Naive thymus-derived CD8-positive, alpha-beta T cell (primary cell): ENCODE measurements at regions not wholly inside any gene's neighbourhood (a gene's known extent, or its start where the extent isn't known, plus 50 kb on each side); places are given as distances from the start of the nearest gene placed in this dataset.

Experiments used
- ATAC-seq, 2 donors: fragments of 150-1000 bp; cut with Tn5 transposase in 1 of 2; sonication (Bioruptor Pico), chemical (Tn5 transposase) in 1 of 2; 1 replicate in 1 of 2; 2 replicates in 1 of 2; pipeline ENCODE4 v1.10.0; 2021; ENCODE audit warnings: mild to moderate bottlenecking in 2 of 2, moderate library complexity in 2 of 2
- POLR2A ChIA-PET: fragments of 350-600 bp; sonication (Branson Sonifier 250); formaldehyde crosslinking; loops from one replicate; lab custom pipeline; 2021; ENCODE audit warnings: antibody characterized with exemption; lab: Charles Lee
- DNase-seq, 10 donors: peaks; one replicate each; pipeline versions ENCODE4 v3.0.0 to v3.0.0-alpha.2; 2020 to 2022
- H3K27ac Mint-ChIP-seq, 10 donors: one replicate each; pipeline ENCODE4 v1.8.0; 2020 to 2022; ENCODE audit warnings: mild to moderate bottlenecking in 10 of 10, mixed read lengths in 10 of 10, moderate library complexity in 4 of 10, inconsistent platforms in 1 of 10
- H3K27me3 Mint-ChIP-seq, 5 donors: one replicate each; pipeline ENCODE4 v1.8.0; 2021 to 2022; ENCODE audit warnings: mixed read lengths in 5 of 5
- H3K36me3 Mint-ChIP-seq, 3 donors: one replicate each; pipeline ENCODE4 v1.8.0; 2020 to 2022; ENCODE audit warnings: mixed read lengths in 3 of 3, mild to moderate bottlenecking in 2 of 3, inconsistent platforms in 1 of 3
- H3K4me1 Mint-ChIP-seq, 4 donors: one replicate each; pipeline ENCODE4 v1.8.0; 2021 to 2022; ENCODE audit warnings: mixed read lengths in 4 of 4
- H3K4me3 Mint-ChIP-seq, 10 donors: one replicate each; pipeline ENCODE4 v1.8.0; 2020 to 2022; ENCODE audit warnings: mild to moderate bottlenecking in 10 of 10, mixed read lengths in 10 of 10, moderate library complexity in 6 of 10, inconsistent platforms in 1 of 10
- H3K9me3 Mint-ChIP-seq, 9 donors: one replicate each; pipeline ENCODE4 v1.8.0; 2020 to 2022; ENCODE audit warnings: mixed read lengths in 9 of 9, mild to moderate bottlenecking in 3 of 9, inconsistent platforms in 1 of 9, moderate library complexity in 1 of 9

DNA sequence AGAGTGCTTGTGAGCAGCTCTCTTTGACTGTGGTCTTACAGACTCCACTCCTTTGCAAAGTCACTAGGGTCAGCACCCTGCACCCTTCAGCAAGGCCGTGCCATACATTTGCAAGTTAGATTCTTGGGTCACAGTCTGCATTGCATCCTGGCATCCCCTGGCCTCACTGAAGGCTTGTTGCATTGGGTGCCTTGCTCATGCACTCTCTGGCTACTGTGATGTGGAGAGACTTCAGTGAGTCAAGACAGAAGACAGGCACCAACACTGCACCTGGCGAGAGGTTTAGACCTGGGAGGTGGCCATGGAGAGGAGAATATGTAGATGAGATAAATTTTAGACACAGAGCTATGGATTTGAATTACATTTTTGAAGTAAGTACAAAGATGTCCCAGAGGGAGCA is 146.4 kb upstream of the COPS8 start:
- H3K27me3 Mint-ChIP-seq: peaks cover 0 to 9% (median 0%) of the 10 kb centered on the region in 5 donors
- no peaks in the 10 kb centered on the region for H3K36me3 Mint-ChIP-seq
- no peaks in the 10 kb centered on the region for H3K9me3 Mint-ChIP-seq
- no peak overlapping the region for H3K4me3 Mint-ChIP-seq
- ATAC-seq (no peak), DNase-seq (no peak)
- H3K4me1 Mint-ChIP-seq: peaks cover 0 to 4% (median 0%) of the 10 kb centered on the region in 4 donors
- POLR2A ChIA-PET: no interaction called here
- H3K27ac Mint-ChIP-seq: no peak overlapping the region

DNA sequence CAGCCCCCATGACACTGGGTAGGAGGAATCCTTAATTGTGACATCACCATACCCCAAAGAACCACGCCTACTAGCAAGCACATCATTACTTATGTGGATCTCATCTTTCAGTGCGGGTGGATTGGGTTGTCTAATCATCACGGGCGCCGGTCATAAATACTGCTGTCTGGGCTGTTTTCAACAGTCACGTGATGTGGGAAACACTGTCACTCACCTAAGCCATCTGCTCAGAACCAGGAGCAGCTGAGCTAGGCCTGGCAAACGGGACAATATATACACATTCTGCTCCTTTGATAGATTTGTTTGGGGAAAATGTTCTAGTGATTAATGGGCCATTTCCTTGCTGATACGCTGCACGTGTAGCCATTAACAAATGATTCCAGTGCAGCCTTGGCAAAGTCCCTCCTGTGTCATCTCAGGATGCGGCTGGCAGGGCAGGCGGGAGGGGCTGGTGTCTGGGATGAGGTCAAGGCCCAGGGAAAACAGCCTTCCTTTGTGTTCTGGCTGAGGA is 145.9 kb upstream of the COPS8 start:
- H3K27me3 Mint-ChIP-seq: peaks cover 0 to 8% (median 0%) of the 10 kb centered on the region in 5 donors
- POLR2A ChIA-PET: no interaction called here
- H3K9me3 Mint-ChIP-seq: no peaks in the 10 kb centered on the region
- DNase-seq (no peak), ATAC-seq (no peak)
- H3K4me1 Mint-ChIP-seq: peaks cover 0 to 4% (median 0%) of the 10 kb centered on the region in 4 donors
- H3K27ac Mint-ChIP-seq: peak overlapping the region in 1 of 10 donors; percentile 21
- no peak overlapping the region for H3K4me3 Mint-ChIP-seq
- H3K36me3 Mint-ChIP-seq: no peaks in the 10 kb centered on the region

DNA sequence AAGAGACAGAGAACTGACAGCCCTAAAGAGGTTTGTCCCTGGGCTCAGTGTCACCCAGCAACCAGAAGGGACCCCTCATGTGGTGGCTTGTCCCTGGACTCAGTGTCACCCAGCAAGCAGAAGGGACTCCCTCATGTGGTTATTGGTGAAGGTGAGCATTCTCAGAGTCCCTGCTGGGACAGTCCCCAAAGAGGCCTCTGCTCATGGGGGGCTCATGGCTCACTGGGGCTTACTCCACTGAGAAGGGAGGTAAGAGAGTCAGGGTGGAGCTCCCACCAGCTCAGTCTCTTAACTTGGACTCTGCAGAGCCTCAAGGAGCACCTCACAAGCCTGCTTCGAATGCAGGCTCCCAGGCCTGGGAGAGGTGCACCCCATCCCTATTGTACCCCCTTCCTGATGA is 145.2 kb upstream of the COPS8 start:
- H3K27me3 Mint-ChIP-seq: peaks cover 0 to 2% (median 0%) of the 10 kb centered on the region in 5 donors
- H3K9me3 Mint-ChIP-seq: no peaks in the 10 kb centered on the region
- DNase-seq (no peak), ATAC-seq (no peak)
- POLR2A ChIA-PET: no interaction called here
- no peak overlapping the region for H3K4me3 Mint-ChIP-seq
- H3K36me3 Mint-ChIP-seq: no peaks in the 10 kb centered on the region
- H3K4me1 Mint-ChIP-seq: peaks cover 0 to 2% (median 0%) of the 10 kb centered on the region in 4 donors
- H3K27ac Mint-ChIP-seq: no peak overlapping the region

DNA sequence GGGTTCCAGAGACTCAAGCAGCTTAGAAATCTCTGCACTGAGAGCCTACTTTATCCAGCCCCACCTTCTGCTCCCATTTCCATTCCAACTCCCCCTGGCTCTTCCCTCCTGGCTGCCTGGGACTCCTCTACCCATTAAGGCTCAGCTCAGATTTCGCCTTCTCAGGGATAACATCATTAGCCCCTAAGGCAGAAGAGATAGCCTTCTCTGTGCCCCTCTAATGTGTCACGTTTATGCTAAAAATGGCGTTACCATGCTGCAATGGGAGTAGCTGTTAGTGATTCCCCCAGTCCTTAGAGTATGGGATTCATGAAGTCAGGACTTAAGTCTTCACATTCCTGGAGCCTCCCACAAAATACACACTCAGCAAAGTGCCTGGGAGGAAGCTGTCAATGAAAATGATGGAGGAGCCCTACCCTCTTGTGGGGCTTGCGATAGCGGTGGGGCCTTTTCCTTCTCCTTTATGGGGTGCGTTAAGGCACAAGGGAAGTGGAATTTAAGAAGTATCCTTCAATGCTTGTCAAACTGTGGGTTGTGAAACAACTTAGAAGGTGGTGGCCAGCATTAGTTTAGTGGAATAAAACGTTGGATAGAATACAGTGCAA is 144.7 kb upstream of the COPS8 start:
- Mint-ChIP-seq H3K4me1 (peaks cover 0 to 2% (median 0%) of the 10 kb centered on the region in 4 donors), H3K9me3 (no peaks in the 10 kb centered on the region), H3K4me3 (no peak overlapping the region), H3K36me3 (no peaks in the 10 kb centered on the region), H3K27ac (peak overlapping the region in 1 of 10 donors; percentile 52), H3K27me3 (peaks cover 0 to 2% (median 0%) of the 10 kb centered on the region in 5 donors)
- no peak for ATAC-seq
- no peak for DNase-seq
- POLR2A ChIA-PET: no interaction called here

DNA sequence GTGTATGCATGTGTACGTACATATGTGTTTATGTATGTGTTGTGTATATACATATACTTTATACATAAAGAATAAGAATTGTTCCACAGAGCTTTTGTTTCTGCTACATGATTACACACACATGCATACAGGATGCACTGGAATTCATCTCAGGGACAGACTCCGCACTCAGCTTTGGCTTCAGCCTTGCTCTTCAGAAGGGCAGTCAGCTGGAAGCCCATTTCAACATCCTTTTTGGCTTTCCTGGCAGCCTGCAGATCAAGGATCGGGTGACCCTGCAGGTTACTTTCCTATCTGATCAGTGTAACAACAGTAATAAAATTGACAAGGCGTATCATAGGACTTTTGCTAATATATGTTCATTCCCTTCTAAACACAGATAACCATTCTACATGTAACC is 144.1 kb upstream of the COPS8 start:
- peaks cover 0 to 2% (median 0%) of the 10 kb centered on the region in 4 donors for H3K4me1 Mint-ChIP-seq
- no peak for DNase-seq
- no peak overlapping the region for H3K4me3 Mint-ChIP-seq
- no peak overlapping the region for H3K27ac Mint-ChIP-seq
- peaks cover 0 to 4% (median 0%) of the 10 kb centered on the region in 5 donors for H3K27me3 Mint-ChIP-seq
- H3K9me3 Mint-ChIP-seq: no peaks in the 10 kb centered on the region
- H3K36me3 Mint-ChIP-seq: no peaks in the 10 kb centered on the region
- POLR2A ChIA-PET: no interaction called here
- no peak for ATAC-seq

DNA sequence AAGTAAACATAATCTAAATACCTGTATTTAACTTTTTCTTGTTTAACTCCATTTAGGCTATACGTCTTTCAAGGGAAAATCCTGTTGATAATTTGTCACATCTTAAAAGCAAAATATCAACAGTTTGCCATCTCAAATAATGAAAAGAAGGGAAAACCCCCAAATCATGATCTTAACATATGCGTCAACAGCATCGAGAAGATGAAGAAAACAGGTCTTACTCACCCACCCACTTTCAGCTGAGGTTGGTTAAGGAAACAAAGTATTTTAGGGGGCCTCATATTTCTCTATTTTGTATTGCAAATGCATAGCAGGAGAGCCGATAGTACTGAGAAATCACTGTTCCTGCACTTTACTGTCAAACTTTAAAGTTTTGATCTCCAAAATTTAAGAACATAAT is 143.1 kb upstream of the COPS8 start:
- peaks cover 0 to 4% (median 0%) of the 10 kb centered on the region in 5 donors for H3K27me3 Mint-ChIP-seq

DNA sequence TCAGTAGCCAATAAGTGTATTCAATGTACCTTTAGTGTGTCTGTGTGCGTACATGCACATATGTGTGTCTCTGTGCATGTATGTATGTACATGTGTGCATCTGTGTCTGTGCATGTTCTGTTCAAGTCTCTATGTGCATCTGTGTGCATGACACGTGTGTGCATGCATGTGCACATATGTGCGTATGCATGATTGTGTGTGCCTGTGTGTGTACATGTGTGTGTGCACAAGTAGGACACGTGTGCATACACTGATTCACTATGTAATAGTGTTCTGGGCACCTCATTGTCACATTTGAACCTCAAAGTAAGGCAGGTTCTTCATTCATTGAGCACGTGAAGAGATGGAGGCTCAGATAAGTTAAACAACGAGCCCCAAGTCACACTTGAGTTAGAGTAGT is 142.6 kb upstream of the COPS8 start:
- ATAC-seq: no peak
- H3K4me1 Mint-ChIP-seq: peaks cover 0 to 2% (median 0%) of the 10 kb centered on the region in 4 donors
- no peaks in the 10 kb centered on the region for H3K36me3 Mint-ChIP-seq
- DNase-seq: no peak
- H3K27ac Mint-ChIP-seq: no peak overlapping the region
- POLR2A ChIA-PET: no interaction called here
- peaks cover 0 to 4% (median 0%) of the 10 kb centered on the region in 5 donors for H3K27me3 Mint-ChIP-seq
- H3K4me3 Mint-ChIP-seq: no peak overlapping the region
- no peaks in the 10 kb centered on the region for H3K9me3 Mint-ChIP-seq

More for the DNA sequence above, 143.1 kb upstream of the COPS8 start:
- Mint-ChIP-seq H3K27ac (no peak overlapping the region), H3K4me3 (no peak overlapping the region), H3K36me3 (no peaks in the 10 kb centered on the region), H3K9me3 (no peaks in the 10 kb centered on the region), H3K4me1 (peaks cover 0 to 2% (median 0%) of the 10 kb centered on the region in 4 donors)
- POLR2A ChIA-PET: no interaction called here
- DNase-seq (no peak), ATAC-seq (no peak)

DNA sequence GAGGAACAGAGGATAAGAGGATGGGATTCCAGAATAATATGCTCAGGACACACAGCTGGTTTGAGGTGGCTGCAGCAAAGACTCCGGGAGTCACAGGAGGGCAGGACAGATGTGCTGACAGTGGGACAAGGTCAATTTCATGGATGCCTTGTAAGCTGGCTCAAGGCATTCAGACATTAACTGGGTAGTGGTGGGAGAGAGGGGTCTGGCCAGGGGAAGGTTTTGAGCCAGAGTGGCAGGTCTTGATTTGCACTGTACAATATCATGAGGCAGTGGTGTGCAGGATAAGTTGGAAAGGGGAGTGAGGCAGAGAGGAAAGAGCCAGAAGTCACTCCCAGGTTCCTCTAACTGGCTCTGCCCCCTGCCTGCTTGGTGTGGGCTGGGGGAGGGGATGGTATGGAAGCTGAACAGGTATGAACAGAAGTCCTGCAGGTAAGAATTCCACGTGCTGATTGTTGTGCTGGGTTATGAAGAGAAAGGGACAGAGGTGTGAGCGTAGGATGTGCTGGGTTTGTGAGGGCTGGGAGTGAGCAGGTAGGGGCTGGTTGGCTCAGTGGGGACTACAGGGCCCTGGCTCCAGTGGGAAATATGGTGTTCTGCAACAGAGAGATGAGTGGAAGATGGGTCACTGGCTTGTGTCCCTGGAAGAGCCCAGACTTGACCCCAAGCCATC is 141.7 kb upstream of the COPS8 start:
- ATAC-seq (no peak), DNase-seq (peak in 1 of 10 donors; percentile 3)
- Mint-ChIP-seq H3K36me3 (no peaks in the 10 kb centered on the region), H3K9me3 (no peaks in the 10 kb centered on the region), H3K27me3 (peaks cover 0 to 4% (median 0%) of the 10 kb centered on the region in 5 donors), H3K27ac (peak overlapping the region in 2 of 10 donors; percentile 32 to 35), H3K4me1 (no peaks in the 10 kb centered on the region), H3K4me3 (no peak overlapping the region)
- POLR2A ChIA-PET: no interaction called here

DNA sequence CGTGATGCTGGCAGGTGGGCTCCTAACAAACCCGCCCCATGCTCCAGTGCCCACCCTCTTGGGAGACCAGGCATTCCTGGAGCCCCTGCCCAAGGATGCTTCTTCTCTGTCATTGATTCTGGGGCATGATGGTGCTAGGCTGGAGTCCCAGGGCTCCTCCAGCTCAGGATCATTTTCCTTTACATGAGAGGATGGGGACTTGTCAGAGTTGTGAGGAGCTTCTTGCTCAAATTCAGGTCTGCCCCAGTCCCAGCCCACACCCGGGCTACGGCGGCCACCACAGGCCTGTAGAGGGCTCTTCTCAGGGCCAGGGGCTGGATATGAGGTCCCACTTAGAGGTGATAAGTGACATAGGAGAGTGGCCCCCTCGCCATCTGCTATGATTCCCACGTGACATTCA is 141.1 kb upstream of the COPS8 start:
- Mint-ChIP-seq H3K27ac (no peak overlapping the region), H3K4me3 (no peak overlapping the region), H3K4me1 (peaks cover 0 to 1% (median 0%) of the 10 kb centered on the region in 4 donors), H3K27me3 (peaks cover 0 to 4% (median 0%) of the 10 kb centered on the region in 5 donors), H3K9me3 (no peaks in the 10 kb centered on the region), H3K36me3 (no peaks in the 10 kb centered on the region)
- ATAC-seq: no peak
- POLR2A ChIA-PET: no interaction called here
- no peak for DNase-seq

DNA sequence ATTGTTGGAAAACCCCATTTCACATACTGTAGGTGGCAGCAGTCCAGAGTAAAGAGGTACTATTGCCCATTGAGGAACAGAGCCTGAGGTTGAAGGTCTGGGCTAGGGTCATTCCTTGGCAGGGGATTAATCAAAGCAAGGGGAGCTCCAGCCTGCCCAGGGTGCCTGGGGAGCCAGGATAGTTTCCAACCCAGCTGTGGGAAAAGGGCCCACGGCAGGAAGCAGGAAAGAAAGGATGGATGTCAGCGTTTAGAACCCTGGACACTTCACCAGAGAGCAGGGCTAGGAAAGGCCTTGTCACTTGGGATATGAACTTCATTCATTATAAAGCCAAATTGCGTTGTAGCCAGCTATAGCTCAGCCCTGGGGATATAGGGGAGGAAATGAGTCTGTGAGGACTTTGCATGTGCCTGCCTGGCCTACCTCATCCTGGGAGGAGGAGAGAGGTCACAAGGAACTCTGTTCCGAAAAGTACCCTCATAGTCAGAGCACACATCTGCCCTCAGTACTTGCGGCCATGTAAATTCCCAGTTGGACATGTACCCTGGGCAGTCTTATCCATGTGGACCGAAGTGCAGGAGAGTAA is 140.2 kb upstream of the COPS8 start:
- peaks cover 0 to 6% (median 0%) of the 10 kb centered on the region in 5 donors for H3K27me3 Mint-ChIP-seq
- no peak overlapping the region for H3K4me3 Mint-ChIP-seq
- POLR2A ChIA-PET: no interaction called here
- H3K36me3 Mint-ChIP-seq: no peaks in the 10 kb centered on the region
- H3K9me3 Mint-ChIP-seq: no peaks in the 10 kb centered on the region
- peaks cover 0 to 3% (median 0%) of the 10 kb centered on the region in 4 donors for H3K4me1 Mint-ChIP-seq
- ATAC-seq: no peak
- DNase-seq: peak in 1 of 10 donors; percentile 2
- peak overlapping the region in 1 of 10 donors; percentile 61 for H3K27ac Mint-ChIP-seq

DNA sequence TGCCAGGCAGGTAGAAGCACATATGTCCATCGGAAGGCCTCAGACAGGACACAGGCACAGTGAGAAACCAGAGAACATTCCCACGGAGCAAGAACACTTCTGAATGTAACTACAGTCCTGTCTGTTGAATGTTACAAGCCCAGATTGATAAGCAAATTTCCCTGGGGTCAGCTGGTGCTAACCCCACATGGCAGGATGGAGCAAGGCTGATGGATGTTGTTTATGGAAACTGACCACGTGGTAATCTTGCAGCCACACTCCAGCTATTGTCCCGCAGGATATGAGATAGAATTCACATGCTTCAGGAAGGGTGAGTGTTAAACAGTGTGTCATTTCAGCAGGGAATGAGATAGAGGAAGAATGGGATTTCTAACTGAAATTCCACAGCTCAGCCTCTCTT is 138.8 kb upstream of the COPS8 start:
- Mint-ChIP-seq H3K4me1 (peaks cover 0 to 3% (median 0%) of the 10 kb centered on the region in 4 donors), H3K27me3 (peaks cover 0 to 4% (median 0%) of the 10 kb centered on the region in 5 donors), H3K4me3 (no peak overlapping the region), H3K9me3 (peaks cover 0 to 11% (median 0%) of the 10 kb centered on the region in 9 donors), H3K36me3 (peaks cover 0 to 2% (median 0%) of the 10 kb centered on the region in 3 donors), H3K27ac (peak overlapping the region in 1 of 10 donors; percentile 15)
- no peak for ATAC-seq
- POLR2A ChIA-PET: no interaction called here
- DNase-seq: no peak

DNA sequence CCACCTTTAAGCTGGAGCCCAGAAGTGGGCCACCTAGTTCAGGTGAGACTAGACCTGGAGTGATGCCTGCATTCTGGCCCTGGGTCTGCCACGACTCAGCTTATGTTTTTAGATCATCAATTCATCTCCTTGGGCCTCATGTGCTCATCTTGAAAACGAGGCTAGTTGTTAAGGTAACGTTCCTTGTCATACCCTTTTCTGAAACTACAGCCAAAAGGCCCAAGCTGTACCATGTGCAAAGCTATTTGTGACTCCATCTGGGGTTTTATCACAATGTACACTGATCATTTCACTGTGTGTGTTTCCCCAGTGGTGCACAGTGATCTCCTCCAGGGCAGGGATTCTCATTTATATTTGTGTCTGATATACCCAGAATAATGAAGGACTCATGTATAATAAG is 138.4 kb upstream of the COPS8 start:
- Mint-ChIP-seq H3K4me1 (peaks cover 0 to 3% (median 0%) of the 10 kb centered on the region in 4 donors), H3K27ac (peak overlapping the region in 1 of 10 donors; percentile 26), H3K9me3 (peaks cover 0 to 14% (median 0%) of the 10 kb centered on the region in 9 donors), H3K36me3 (peaks cover 0 to 2% (median 0%) of the 10 kb centered on the region in 3 donors), H3K27me3 (peaks cover 0 to 4% (median 0%) of the 10 kb centered on the region in 5 donors), H3K4me3 (no peak overlapping the region)
- ATAC-seq (no peak), DNase-seq (peak in 1 of 10 donors; percentile 3)
- POLR2A ChIA-PET: no interaction called here

DNA sequence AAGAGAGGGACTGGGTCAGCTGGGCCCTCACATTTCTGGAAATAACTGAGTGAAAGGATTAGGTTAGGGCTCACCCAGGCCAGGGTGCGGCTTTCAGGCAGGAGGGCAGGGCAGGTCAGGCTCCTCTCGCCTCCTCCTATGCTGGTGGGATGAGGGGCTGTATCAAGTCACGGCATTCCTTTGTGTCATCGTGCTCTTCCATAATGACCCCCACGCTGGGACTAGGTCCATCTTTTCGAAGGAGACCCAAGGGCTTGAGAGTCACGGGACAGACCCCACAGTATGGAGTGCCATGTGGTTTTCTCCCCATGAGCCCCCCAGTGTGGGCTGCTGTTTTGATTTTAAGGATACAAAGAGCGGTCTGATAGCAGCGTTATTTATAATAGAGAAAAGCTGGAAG is 137.8 kb upstream of the COPS8 start:
- Mint-ChIP-seq H3K27me3 (peaks cover 0 to 4% (median 0%) of the 10 kb centered on the region in 5 donors), H3K4me3 (no peak overlapping the region), H3K27ac (peak overlapping the region in 1 of 10 donors; percentile 26), H3K4me1 (peaks cover 0 to 3% (median 0%) of the 10 kb centered on the region in 4 donors), H3K9me3 (peaks cover 0 to 14% (median 0%) of the 10 kb centered on the region in 9 donors), H3K36me3 (peaks cover 0 to 2% (median 0%) of the 10 kb centered on the region in 3 donors)
- ATAC-seq (no peak), DNase-seq (peak in 1 of 10 donors; percentile 3)
- POLR2A ChIA-PET: no interaction called here
